ENCODE measurements at regions not wholly inside any gene's neighbourhood (a gene's known extent, or its start where the extent isn't known, plus 50 kb on each side); places are given as distances from the start of the nearest gene placed in this dataset.

GRCh38 chr9:134545543-134546245 is 95.9 kb upstream of the COL5A1 start:
- Histone ChIP-seq H3K9me3 (ENCODE audit: low read depth, low read length, poor library complexity, severe bottlenecking) (no peaks in the 10 kb centered on the region), H3K36me3 (ENCODE audit: insufficient read depth, low read length, poor library complexity, severe bottlenecking) (no peaks in the 10 kb centered on the region), H3K4me1 (ENCODE audit: insufficient read depth, low read length, poor library complexity, severe bottlenecking) (peaks cover 12% of the 10 kb centered on the region), H3K27me3 (replicated peaks; ENCODE audit: insufficient read depth, low read depth, low read length, poor library complexity) (no peaks in the 10 kb centered on the region), H3K27ac (ENCODE audit: low read depth, low read length, poor library complexity, severe bottlenecking) (no peak overlapping the region), H3K4me3 (ENCODE audit: low read depth, low read length, poor library complexity, severe bottlenecking) (no peak overlapping the region)
- POLR2A ChIA-PET (ENCODE audit: low non-redundant PET): no interaction called here
- CTCF ChIA-PET: no interaction called here
- BruUV-seq (replicated peaks): no TSS peak
- intact Hi-C loops (cut with micrococcal nuclease; ENCODE audit: unreplicated experiment): no loop called here
- no peak for DNase-seq (ENCODE audit: low spot score)
- TF ChIP-seq CTCF (conservative IDR thresholded peaks at IDR 0.05; ENCODE audit: low read depth, low read length): no peak
- no peak for TF ChIP-seq EZH2 (IDR thresholded peaks at IDR 0.05; ENCODE audit: borderline replicate concordance, low read depth, low read length, poor library complexity, severe bottlenecking)

- Histone ChIP-seq H3K9me3 (ENCODE audit: low read depth, low read length, poor library complexity, severe bottlenecking) (no peaks in the 10 kb centered on the region), H3K27me3 (replicated peaks; ENCODE audit: insufficient read depth, low read depth, low read length, poor library complexity) (no peaks in the 10 kb centered on the region), H3K27ac (ENCODE audit: low read depth, low read length, poor library complexity, severe bottlenecking) (no peak overlapping the region), H3K4me1 (ENCODE audit: insufficient read depth, low read length, poor library complexity, severe bottlenecking) (peaks cover 18% of the 10 kb centered on the region), H3K36me3 (ENCODE audit: insufficient read depth, low read length, poor library complexity, severe bottlenecking) (no peaks in the 10 kb centered on the region), H3K4me3 (ENCODE audit: low read depth, low read length, poor library complexity, severe bottlenecking) (no peak overlapping the region)
- no TSS peak for BruUV-seq (replicated peaks)
- intact Hi-C loops (cut with micrococcal nuclease; ENCODE audit: unreplicated experiment): no loop called here
- CTCF ChIA-PET: no interaction called here
- peak; percentile 36 for DNase-seq (ENCODE audit: low spot score)
- POLR2A ChIA-PET (ENCODE audit: low non-redundant PET): no interaction called here
- no peak for TF ChIP-seq CTCF (conservative IDR thresholded peaks at IDR 0.05; ENCODE audit: low read depth, low read length)
Measured at GRCh38 chr9:134546246-134546731, 95.3 kb upstream of the COL5A1 start.

- CTCF ChIA-PET: no interaction called here
- intact Hi-C loops (cut with micrococcal nuclease; ENCODE audit: unreplicated experiment): no loop called here
- no peak overlapping the region for H3K27ac ChIP-seq (ENCODE audit: low read depth, low read length, poor library complexity, severe bottlenecking)
- DNase-seq (ENCODE audit: low spot score): no peak
- H3K9me3 ChIP-seq (ENCODE audit: low read depth, low read length, poor library complexity, severe bottlenecking): no peaks in the 10 kb centered on the region
- no peak overlapping the region for H3K4me3 ChIP-seq (ENCODE audit: low read depth, low read length, poor library complexity, severe bottlenecking)
- H3K4me1 ChIP-seq (ENCODE audit: insufficient read depth, low read length, poor library complexity, severe bottlenecking): peaks cover 23% of the 10 kb centered on the region
- no peaks in the 10 kb centered on the region for H3K36me3 ChIP-seq (ENCODE audit: insufficient read depth, low read length, poor library complexity, severe bottlenecking)
- POLR2A ChIA-PET (ENCODE audit: low non-redundant PET): no interaction called here
- TF ChIP-seq CTCF (conservative IDR thresholded peaks at IDR 0.05; ENCODE audit: low read depth, low read length) (no peak), EZH2 (IDR thresholded peaks at IDR 0.05; ENCODE audit: borderline replicate concordance, low read depth, low read length, poor library complexity, severe bottlenecking) (no peak)
- no peaks in the 10 kb centered on the region for H3K27me3 ChIP-seq (replicated peaks; ENCODE audit: insufficient read depth, low read depth, low read length, poor library complexity)
- BruUV-seq (replicated peaks): no TSS peak
Measured at GRCh38 chr9:134546746-134547145, 94.9 kb upstream of the COL5A1 start.
